Neuronal stem cell (in vitro differentiated cells): ENCODE measurements at regions not wholly inside any gene's neighbourhood (a gene's known extent, or its start where the extent isn't known, plus 50 kb on each side); places are given as distances from the start of the nearest gene placed in this dataset.
"Not testable (repeated sequence)": the region's sequence is repeated elsewhere in the genome, so short reads cannot be mapped to it uniquely, and the experiment has no call there.

Source experiments
- DNase-seq: peaks from one replicate; pipeline ENCODE4 v3.0.0-alpha.2; 2013; ENCODE audit warnings: low spot score
- H2AFZ ChIP-seq: one replicate; pipeline ENCODE4 v1.6.1; 2013; ENCODE audit warnings: mild to moderate bottlenecking, low read length, inconsistent platforms
- H2AK5ac ChIP-seq: 2 replicates; pipeline ENCODE4 v1.6.1; 2013; ENCODE audit warnings: low read depth, mild to moderate bottlenecking, inconsistent platforms, low read length, moderate library complexity, mixed read lengths
- H2BK120ac ChIP-seq: 2 replicates; pipeline ENCODE4 v1.6.1; 2013; ENCODE audit warnings: low read depth, mild to moderate bottlenecking, inconsistent platforms, low read length, moderate library complexity, mixed read lengths
- H2BK12ac ChIP-seq: one replicate; pipeline ENCODE4 v1.6.1; 2013; ENCODE audit warnings: low read length, inconsistent platforms
- H2BK15ac ChIP-seq: 2 replicates; pipeline ENCODE4 v1.6.1; 2013; ENCODE audit warnings: mild to moderate bottlenecking, low read length, inconsistent platforms, mixed read lengths
- H2BK5ac ChIP-seq: one replicate; pipeline ENCODE4 v1.6.1; 2013; ENCODE audit warnings: inconsistent platforms, mild to moderate bottlenecking, low read length, moderate library complexity
- H3K14ac ChIP-seq: one replicate; pipeline ENCODE4 v1.6.1; 2013; ENCODE audit warnings: low read length, inconsistent platforms
- H3K18ac ChIP-seq: 2 replicates; pipeline ENCODE4 v1.6.1; 2013; ENCODE audit warnings: low read length, inconsistent platforms
- H3K23ac ChIP-seq: 2 replicates; pipeline ENCODE4 v1.6.1; 2013; ENCODE audit warnings: low read depth, mild to moderate bottlenecking, mixed read lengths, low read length, inconsistent platforms; ENCODE audit not compliant: poor library complexity
- H3K27ac ChIP-seq: replicated peaks from 3 replicates; pipeline ENCODE4 v1.5.1; 2013; ENCODE audit warnings: low read length, inconsistent platforms
- H3K27me3 ChIP-seq, 3 experiments: 2 replicates each; pipeline ENCODE4 v1.6.1; 2013; ENCODE audit warnings: low read length in 3 of 3, mild to moderate bottlenecking in 2 of 3, inconsistent platforms in 1 of 3, low read depth in 1 of 3, mixed read lengths in 1 of 3, moderate library complexity in 1 of 3; ENCODE audit not compliant: control insufficient read depth in 3 of 3, insufficient read depth in 3 of 3
- H3K36me3 ChIP-seq, 2 donors: replicated peaks in 1 of 2; 2 replicates each; pipeline ENCODE4 v1.6.1; 2013; ENCODE audit warnings: low read length in 2 of 2; ENCODE audit not compliant: control insufficient read depth in 2 of 2, insufficient read depth in 2 of 2
- H3K4ac ChIP-seq: 2 replicates; pipeline ENCODE4 v1.6.1; 2013; ENCODE audit warnings: inconsistent platforms, mild to moderate bottlenecking, low read length, moderate library complexity
- H3K4me1 ChIP-seq, 2 donors: 1 replicate in 1 of 2; 2 replicates in 1 of 2; pipeline ENCODE4 v1.6.1; 2013; ENCODE audit warnings: low read length in 2 of 2, low read depth in 1 of 2; ENCODE audit not compliant: control insufficient read depth in 2 of 2, insufficient read depth in 1 of 2
- H3K4me2 ChIP-seq: one replicate; pipeline ENCODE4 v1.6.1; 2013; ENCODE audit warnings: mild to moderate bottlenecking, low read length, inconsistent platforms; ENCODE audit not compliant: insufficient read depth, poor library complexity, severe bottlenecking
- H3K4me3 ChIP-seq, 2 donors: 2 replicates each; pipeline ENCODE4 v1.5.1; 2013; ENCODE audit warnings: low read length in 2 of 2, mild to moderate bottlenecking in 2 of 2, inconsistent platforms in 1 of 2, moderate library complexity in 1 of 2
- H3K79me1 ChIP-seq: one replicate; pipeline ENCODE4 v1.6.1; 2013; ENCODE audit warnings: low read depth, mild to moderate bottlenecking, inconsistent platforms, low read length, moderate library complexity
- H3K9ac ChIP-seq: one replicate; pipeline ENCODE4 v1.6.1; 2013; ENCODE audit warnings: mild to moderate bottlenecking, low read depth, low read length, inconsistent platforms; ENCODE audit not compliant: poor library complexity
- H3K9me3 ChIP-seq, 2 donors: replicated peaks in 1 of 2; 2 replicates each; pipeline versions ENCODE3 to v1.6.1; 2013; ENCODE audit warnings: low read length in 2 of 2, mild to moderate bottlenecking in 2 of 2, inconsistent platforms in 1 of 2, low read depth in 1 of 2, mixed read lengths in 1 of 2, moderate library complexity in 1 of 2; ENCODE audit not compliant: control insufficient read depth in 2 of 2, insufficient read depth in 1 of 2
- H4K8ac ChIP-seq: one replicate; pipeline ENCODE4 v1.6.1; 2013; ENCODE audit warnings: low read depth, mild to moderate bottlenecking, inconsistent platforms, low read length, moderate library complexity
- H4K91ac ChIP-seq: one replicate; pipeline ENCODE4 v1.6.1; 2013; ENCODE audit warnings: low read length, low read depth, mild to moderate bottlenecking, inconsistent platforms; ENCODE audit not compliant: poor library complexity
- WGBS, 2 donors: extraction: QIAGEN DNeasy Blood & Tissue Kit; methylation state at CpG; one replicate each; pipeline ENCODE4 v1.1.7; 2013; ENCODE audit warnings: missing lambda C conversion rate in 2 of 2, mixed read lengths in 1 of 2; ENCODE audit not compliant: insufficient read length in 2 of 2, insufficient replicate concordance in 1 of 2; ENCODE audit errors: extremely low coverage in 2 of 2; 5-methylcytosine and 5-hydroxymethylcytosine counted together

- Histone ChIP-seq H3K18ac (no peak overlapping the region), H2BK15ac (no peak overlapping the region), H3K4me1 (peaks cover 4 to 8% of the 10 kb centered on the region in 2 donors), H3K23ac (no peak overlapping the region), H3K27ac (no peak overlapping the region), H3K27me3 (no peaks in the 10 kb centered on the region), H2BK12ac (no peak overlapping the region), H2BK120ac (no peak overlapping the region), H3K36me3 (peaks cover 0 to 7% of the 10 kb centered on the region in 2 donors), H2BK5ac (no peak overlapping the region), H3K4me3 (no peak overlapping the region), H2AFZ (no peak overlapping the region), H3K9me3 (no peaks in the 10 kb centered on the region), H4K91ac (no peak overlapping the region), H2AK5ac (no peak overlapping the region), H3K4me2 (no peak overlapping the region), H3K4ac (no peak overlapping the region), H3K14ac (no peak overlapping the region), H3K9ac (no peak overlapping the region), H3K79me1 (peaks cover 2% of the 10 kb centered on the region), H4K8ac (no peak overlapping the region)
- no CpG with 5 or more reads among the region's 6 CpGs for WGBS, 2 donors
- no peak for DNase-seq
These were observed 240.2 kb downstream of the FAT3 start for GRCh38 chr11:92464822-92465221.

GRCh38 chr11:92465410-92465809, 240.8 kb downstream of the FAT3 start:
- H2BK5ac ChIP-seq, H3K18ac ChIP-seq, H2BK12ac ChIP-seq, H3K79me1 ChIP-seq, H3K36me3 ChIP-seq, H2AFZ ChIP-seq, H2BK15ac ChIP-seq, H3K4ac ChIP-seq, H4K91ac ChIP-seq, H3K23ac ChIP-seq, H3K27ac ChIP-seq, H2AK5ac ChIP-seq, H3K4me3 ChIP-seq, H2BK120ac ChIP-seq, H4K8ac ChIP-seq, H3K9me3 ChIP-seq, DNase-seq, H3K4me2 ChIP-seq, H3K9ac ChIP-seq, H3K4me1 ChIP-seq, H3K14ac ChIP-seq, H3K27me3 ChIP-seq: not testable (repeated sequence)
- WGBS, 2 donors: no CpG with 5 or more reads among the region's 3 CpGs

- Histone ChIP-seq H3K18ac (no peak overlapping the region), H3K4me3 (no peak overlapping the region), H3K4ac (no peak overlapping the region), H3K27ac (no peak overlapping the region), H3K4me2 (no peak overlapping the region), H3K23ac (no peak overlapping the region), H3K9me3 (peaks cover 0 to 1% of the 10 kb centered on the region in 2 donors), H2AK5ac (no peak overlapping the region), H3K14ac (no peak overlapping the region), H3K4me1 (peaks cover 13 to 24% of the 10 kb centered on the region in 2 donors), H3K9ac (no peak overlapping the region), H2AFZ (no peak overlapping the region), H2BK5ac (no peak overlapping the region), H4K91ac (no peak overlapping the region), H2BK15ac (no peak overlapping the region), H3K36me3 (no peaks in the 10 kb centered on the region), H3K79me1 (no peaks in the 10 kb centered on the region), H3K27me3 (no peaks in the 10 kb centered on the region), H4K8ac (no peak overlapping the region), H2BK120ac (no peak overlapping the region), H2BK12ac (no peak overlapping the region)
- WGBS, 2 donors: no CpG with 5 or more reads among the region's 3 CpGs
- no peak for DNase-seq
These were observed 249.1 kb downstream of the FAT3 start for GRCh38 chr11:92473736-92474135.

GRCh38 chr11:92475316-92475715, 250.7 kb downstream of the FAT3 start:
- H3K9ac ChIP-seq: no peak overlapping the region
- no peak overlapping the region for H2AK5ac ChIP-seq

More at GRCh38 chr11:92475316-92475715, 250.7 kb downstream of the FAT3 start:
- Histone ChIP-seq H4K8ac (no peak overlapping the region), H3K4me2 (no peak overlapping the region), H3K79me1 (no peaks in the 10 kb centered on the region), H2AFZ (no peak overlapping the region), H3K9me3 (peaks cover 1 to 3% of the 10 kb centered on the region in 2 donors), H3K14ac (no peak overlapping the region), H2BK120ac (no peak overlapping the region), H3K4ac (no peak overlapping the region), H2BK15ac (no peak overlapping the region), H3K27me3 (no peaks in the 10 kb centered on the region), H3K4me3 (no peak overlapping the region), H4K91ac (no peak overlapping the region), H2BK12ac (no peak overlapping the region), H3K27ac (no peak overlapping the region), H3K23ac (no peak overlapping the region), H3K18ac (no peak overlapping the region), H2BK5ac (no peak overlapping the region), H3K4me1 (peaks cover 13 to 24% of the 10 kb centered on the region in 2 donors), H3K36me3 (peaks cover 0 to 6% of the 10 kb centered on the region in 2 donors)
- no peak for DNase-seq
